ENCODE measurements at regions not wholly inside any gene's neighbourhood (a gene's known extent, or its start where the extent isn't known, plus 50 kb on each side); places are given as distances from the start of the nearest gene placed in this dataset.
A peak's percentile ranks its signal among the peaks of the same experiment; 100 is the strongest.

GRCh38 chr1:229122606-229123005 is 148.3 kb upstream of the RAB4A start:
- Histone ChIP-seq H3K4me3 (ENCODE audit: low read length in 2 of 2) (no peak overlapping the region), H3K9ac (ENCODE audit: low read length in 2 of 2) (no peak overlapping the region), H3K9me3 (ENCODE audit: control insufficient read depth in 2 of 2, low read length in 2 of 2) (no peaks in the 10 kb centered on the region), H3K27ac (ENCODE audit: low read length) (peak overlapping the region; percentile 24), H3K27me3 (ENCODE audit: control insufficient read depth in 1 of 2, insufficient read depth in 2 of 2, low read length in 2 of 2) (no peaks in the 10 kb centered on the region), H3K4me1 (ENCODE audit: control insufficient read depth, insufficient read depth, low read length) (peaks cover 20% of the 10 kb centered on the region), H3K36me3 (ENCODE audit: control insufficient read depth in 2 of 2, insufficient read depth in 2 of 2, low read length in 2 of 2) (no peaks in the 10 kb centered on the region)

GRCh38 chr1:229124116-229124515 is 146.8 kb upstream of the RAB4A start:
- Histone ChIP-seq H3K9me3 (ENCODE audit: control insufficient read depth in 2 of 2, low read length in 2 of 2) (no peaks in the 10 kb centered on the region), H3K27ac (ENCODE audit: low read length) (no peak overlapping the region), H3K9ac (ENCODE audit: low read length in 2 of 2) (no peak overlapping the region), H3K36me3 (ENCODE audit: control insufficient read depth in 2 of 2, insufficient read depth in 2 of 2, low read length in 2 of 2) (no peaks in the 10 kb centered on the region), H3K4me1 (ENCODE audit: control insufficient read depth, insufficient read depth, low read length) (peaks cover 15% of the 10 kb centered on the region), H3K4me3 (ENCODE audit: low read length in 2 of 2) (no peak overlapping the region), H3K27me3 (ENCODE audit: control insufficient read depth in 1 of 2, insufficient read depth in 2 of 2, low read length in 2 of 2) (no peaks in the 10 kb centered on the region)

GRCh38 chr1:229124520-229125124 is 146.3 kb upstream of the RAB4A start:
- Histone ChIP-seq H3K27ac (ENCODE audit: low read length) (no peak overlapping the region), H3K4me1 (ENCODE audit: control insufficient read depth, insufficient read depth, low read length) (peaks cover 15% of the 10 kb centered on the region), H3K27me3 (ENCODE audit: control insufficient read depth in 1 of 2, insufficient read depth in 2 of 2, low read length in 2 of 2) (no peaks in the 10 kb centered on the region), H3K4me3 (ENCODE audit: low read length in 2 of 2) (no peak overlapping the region), H3K9ac (ENCODE audit: low read length in 2 of 2) (no peak overlapping the region), H3K9me3 (ENCODE audit: control insufficient read depth in 2 of 2, low read length in 2 of 2) (no peaks in the 10 kb centered on the region), H3K36me3 (ENCODE audit: control insufficient read depth in 2 of 2, insufficient read depth in 2 of 2, low read length in 2 of 2) (no peaks in the 10 kb centered on the region)

- Histone ChIP-seq H3K4me1 (ENCODE audit: control insufficient read depth, insufficient read depth, low read length) (peaks cover 2% of the 10 kb centered on the region), H3K9ac (ENCODE audit: low read length in 2 of 2) (no peak overlapping the region), H3K36me3 (ENCODE audit: control insufficient read depth in 2 of 2, insufficient read depth in 2 of 2, low read length in 2 of 2) (no peaks in the 10 kb centered on the region), H3K9me3 (ENCODE audit: control insufficient read depth in 2 of 2, low read length in 2 of 2) (no peaks in the 10 kb centered on the region), H3K4me3 (ENCODE audit: low read length in 2 of 2) (no peak overlapping the region), H3K27me3 (ENCODE audit: control insufficient read depth in 1 of 2, insufficient read depth in 2 of 2, low read length in 2 of 2) (no peaks in the 10 kb centered on the region), H3K27ac (ENCODE audit: low read length) (no peak overlapping the region)
These were observed 143.6 kb upstream of the RAB4A start for GRCh38 chr1:229127301-229127700.

DNA sequence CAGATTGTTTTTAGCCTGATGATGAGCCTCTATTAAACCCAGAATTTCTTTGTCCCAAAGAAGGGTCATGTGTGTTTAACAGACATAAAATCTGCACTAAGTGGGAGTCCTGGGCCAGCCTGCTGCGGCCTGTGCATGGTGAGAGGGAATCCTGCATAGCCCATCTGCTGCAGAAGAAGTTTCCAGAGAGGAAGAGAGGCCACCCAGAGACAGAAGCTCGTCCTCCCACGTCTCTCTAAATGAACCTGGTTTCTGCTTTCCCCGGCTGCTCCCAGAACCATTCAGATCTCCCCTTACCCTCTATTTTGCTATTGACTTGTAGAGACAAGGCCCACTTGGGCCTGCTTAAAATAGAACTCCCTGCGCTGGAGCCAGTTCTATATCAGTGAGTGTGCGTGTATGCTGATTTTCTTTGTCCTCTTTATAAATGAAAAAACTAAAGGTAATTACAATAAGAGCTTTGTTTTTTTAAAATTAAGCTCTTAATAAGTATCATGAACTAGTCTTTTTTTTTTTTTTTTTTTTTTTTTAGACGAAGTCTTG is 142.8 kb upstream of the RAB4A start:
- Histone ChIP-seq H3K27ac (ENCODE audit: low read length) (no peak overlapping the region), H3K27me3 (ENCODE audit: control insufficient read depth in 1 of 2, insufficient read depth in 2 of 2, low read length in 2 of 2) (no peaks in the 10 kb centered on the region), H3K4me3 (ENCODE audit: low read length in 2 of 2) (no peak overlapping the region), H3K9ac (ENCODE audit: low read length in 2 of 2) (no peak overlapping the region), H3K4me1 (ENCODE audit: control insufficient read depth, insufficient read depth, low read length) (peaks cover 2% of the 10 kb centered on the region), H3K36me3 (ENCODE audit: control insufficient read depth in 2 of 2, insufficient read depth in 2 of 2, low read length in 2 of 2) (no peaks in the 10 kb centered on the region), H3K9me3 (ENCODE audit: control insufficient read depth in 2 of 2, low read length in 2 of 2) (no peaks in the 10 kb centered on the region)

GRCh38 chr1:229129301-229130027 is 141.4 kb upstream of the RAB4A start:
- Histone ChIP-seq H3K4me1 (ENCODE audit: control insufficient read depth, insufficient read depth, low read length) (peaks cover 1% of the 10 kb centered on the region), H3K27ac (ENCODE audit: low read length) (no peak overlapping the region)

GRCh38 chr1:229130028-229130668 is 140.8 kb upstream of the RAB4A start:
- Histone ChIP-seq H3K4me3 (ENCODE audit: low read length in 2 of 2) (no peak overlapping the region), H3K9me3 (ENCODE audit: control insufficient read depth in 2 of 2, low read length in 2 of 2) (no peaks in the 10 kb centered on the region), H3K27me3 (ENCODE audit: control insufficient read depth in 1 of 2, insufficient read depth in 2 of 2, low read length in 2 of 2) (no peaks in the 10 kb centered on the region), H3K4me1 (ENCODE audit: control insufficient read depth, insufficient read depth, low read length) (no peaks in the 10 kb centered on the region), H3K27ac (ENCODE audit: low read length) (no peak overlapping the region), H3K9ac (ENCODE audit: low read length in 2 of 2) (no peak overlapping the region), H3K36me3 (ENCODE audit: control insufficient read depth in 2 of 2, insufficient read depth in 2 of 2, low read length in 2 of 2) (no peaks in the 10 kb centered on the region)

More at GRCh38 chr1:229129301-229130027, 141.4 kb upstream of the RAB4A start:
- H3K27me3 ChIP-seq (ENCODE audit: control insufficient read depth in 1 of 2, insufficient read depth in 2 of 2, low read length in 2 of 2) = no peaks in the 10 kb centered on the region
- H3K4me3 ChIP-seq (ENCODE audit: low read length in 2 of 2) = no peak overlapping the region
- H3K9ac ChIP-seq (ENCODE audit: low read length in 2 of 2) = no peak overlapping the region
- no peaks in the 10 kb centered on the region for H3K9me3 ChIP-seq (ENCODE audit: control insufficient read depth in 2 of 2, low read length in 2 of 2)
- no peaks in the 10 kb centered on the region for H3K36me3 ChIP-seq (ENCODE audit: control insufficient read depth in 2 of 2, insufficient read depth in 2 of 2, low read length in 2 of 2)

- no peak overlapping the region for H3K9ac ChIP-seq (ENCODE audit: low read length in 2 of 2)
- H3K36me3 ChIP-seq (ENCODE audit: control insufficient read depth in 2 of 2, insufficient read depth in 2 of 2, low read length in 2 of 2) = no peaks in the 10 kb centered on the region
- no peaks in the 10 kb centered on the region for H3K9me3 ChIP-seq (ENCODE audit: control insufficient read depth in 2 of 2, low read length in 2 of 2)
- no peaks in the 10 kb centered on the region for H3K27me3 ChIP-seq (ENCODE audit: control insufficient read depth in 1 of 2, insufficient read depth in 2 of 2, low read length in 2 of 2)
- no peaks in the 10 kb centered on the region for H3K4me1 ChIP-seq (ENCODE audit: control insufficient read depth, insufficient read depth, low read length)
- no peak overlapping the region for H3K27ac ChIP-seq (ENCODE audit: low read length)
- H3K4me3 ChIP-seq (ENCODE audit: low read length in 2 of 2) = no peak overlapping the region
These were observed 139.4 kb upstream of the RAB4A start for GRCh38 chr1:229131243-229132105.

DNA sequence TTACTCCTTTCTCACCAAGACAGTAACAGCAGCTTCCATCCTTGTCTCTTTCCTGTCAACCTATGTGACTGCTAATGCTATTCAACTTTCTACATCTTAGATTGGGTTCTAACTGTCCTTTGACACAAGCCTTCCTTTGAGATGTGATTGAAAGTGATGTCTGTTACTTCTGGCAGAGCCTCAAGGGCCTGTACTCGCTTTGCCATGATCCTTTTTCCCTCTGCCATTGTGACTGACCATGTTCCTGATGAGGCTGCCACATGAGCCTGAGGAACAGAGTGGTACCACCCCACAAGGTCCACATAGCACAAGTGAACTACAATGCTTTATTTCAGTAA is 138.8 kb upstream of the RAB4A start:
- H3K27ac ChIP-seq (ENCODE audit: low read length) = no peak overlapping the region
- no peaks in the 10 kb centered on the region for H3K4me1 ChIP-seq (ENCODE audit: control insufficient read depth, insufficient read depth, low read length)
- no peaks in the 10 kb centered on the region for H3K36me3 ChIP-seq (ENCODE audit: control insufficient read depth in 2 of 2, insufficient read depth in 2 of 2, low read length in 2 of 2)
- no peak overlapping the region for H3K9ac ChIP-seq (ENCODE audit: low read length in 2 of 2)
- no peaks in the 10 kb centered on the region for H3K9me3 ChIP-seq (ENCODE audit: control insufficient read depth in 2 of 2, low read length in 2 of 2)
- H3K27me3 ChIP-seq (ENCODE audit: control insufficient read depth in 1 of 2, insufficient read depth in 2 of 2, low read length in 2 of 2) = no peaks in the 10 kb centered on the region
- no peak overlapping the region for H3K4me3 ChIP-seq (ENCODE audit: low read length in 2 of 2)

DNA sequence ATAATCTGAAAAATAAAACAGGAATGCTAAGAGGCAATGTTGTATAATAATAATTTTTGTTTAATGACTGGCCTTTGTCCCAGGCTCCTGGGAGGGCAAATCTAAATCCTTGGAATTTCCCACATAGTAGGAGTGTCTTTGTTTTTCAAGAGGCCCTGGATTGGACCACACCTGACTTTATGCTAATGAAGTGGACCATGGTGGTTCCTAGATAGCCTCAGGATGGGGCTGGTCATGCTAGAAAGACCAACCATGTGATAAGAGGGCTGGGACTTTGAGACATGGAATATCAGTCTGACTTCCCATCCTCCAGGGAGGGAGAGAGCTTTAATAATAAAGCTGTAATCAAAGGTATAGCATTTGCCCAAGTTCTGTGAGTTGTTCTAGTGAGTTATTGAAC is 138.2 kb upstream of the RAB4A start:
- H3K4me3 ChIP-seq (ENCODE audit: low read length in 2 of 2) = no peak overlapping the region
- no peak overlapping the region for H3K9ac ChIP-seq (ENCODE audit: low read length in 2 of 2)
- H3K36me3 ChIP-seq (ENCODE audit: control insufficient read depth in 2 of 2, insufficient read depth in 2 of 2, low read length in 2 of 2) = no peaks in the 10 kb centered on the region
- H3K9me3 ChIP-seq (ENCODE audit: control insufficient read depth in 2 of 2, low read length in 2 of 2) = no peaks in the 10 kb centered on the region
- H3K27ac ChIP-seq (ENCODE audit: low read length) = no peak overlapping the region
- H3K27me3 ChIP-seq (ENCODE audit: control insufficient read depth in 1 of 2, insufficient read depth in 2 of 2, low read length in 2 of 2) = no peaks in the 10 kb centered on the region
- no peaks in the 10 kb centered on the region for H3K4me1 ChIP-seq (ENCODE audit: control insufficient read depth, insufficient read depth, low read length)

Data from stomach smooth muscle (tissue), 2 donors.